ENCODE measurements at regions not wholly inside any gene's neighbourhood (a gene's known extent, or its start where the extent isn't known, plus 50 kb on each side); places are given as distances from the start of the nearest gene placed in this dataset.

DNA sequence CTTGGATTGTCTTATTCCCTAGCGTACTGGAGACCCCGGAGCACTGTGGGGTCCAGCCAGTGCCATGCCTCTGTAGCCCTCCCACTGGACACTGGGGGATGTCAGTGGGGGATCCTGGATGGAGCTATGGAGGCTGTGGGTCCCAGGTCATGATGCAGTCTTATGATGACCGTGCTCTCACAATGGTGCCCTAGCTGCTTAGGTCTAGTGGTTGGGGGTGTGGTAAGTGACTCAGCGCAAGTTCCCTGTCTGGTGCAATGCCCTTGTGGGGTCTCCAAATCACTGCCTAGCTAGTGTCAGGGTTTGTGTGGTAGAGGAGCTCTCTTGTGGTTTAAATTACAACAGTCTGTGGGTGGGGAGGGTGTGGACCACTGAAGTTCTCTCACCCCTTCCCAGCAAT, 135.4 kb downstream of the CDC5L start:
- 68% methylated on average over 3 of the region's 4 CpGs for WGBS (ENCODE audit: low lambda C conversion rate)
- TF ChIP-seq MEF2A (IDR thresholded peaks at IDR 0.05; ENCODE audit: borderline replicate concordance, low read depth) (no peak), CHD2 (IDR thresholded peaks at IDR 0.05; ENCODE audit: low read length, partially characterized antibody) (no peak), NRF1 (IDR thresholded peaks at IDR 0.05; ENCODE audit: low read depth, low read length) (no peak), TCF12 (IDR thresholded peaks at IDR 0.05) (no peak), RFX5 (IDR thresholded peaks at IDR 0.05; ENCODE audit: low read length) (no peak), EZH2phosphoT487 (IDR thresholded peaks at IDR 0.05; ENCODE audit: borderline replicate concordance, low read depth) (no peak)
- TF ChIP-seq, protein P1, sequence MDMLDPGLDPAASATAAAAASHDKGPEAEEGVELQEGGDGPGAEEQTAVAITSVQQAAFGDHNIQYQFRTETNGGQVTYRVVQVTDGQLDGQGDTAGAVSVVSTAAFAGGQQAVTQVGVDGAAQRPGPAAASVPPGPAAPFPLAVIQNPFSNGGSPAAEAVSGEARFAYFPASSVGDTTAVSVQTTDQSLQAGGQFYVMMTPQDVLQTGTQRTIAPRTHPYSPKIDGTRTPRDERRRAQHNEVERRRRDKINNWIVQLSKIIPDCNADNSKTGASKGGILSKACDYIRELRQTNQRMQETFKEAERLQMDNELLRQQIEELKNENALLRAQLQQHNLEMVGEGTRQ (IDR thresholded peaks at IDR 0.05; ENCODE audit: borderline replicate concordance, low read depth, low read length) = no peak
- TF ChIP-seq, protein P2, sequence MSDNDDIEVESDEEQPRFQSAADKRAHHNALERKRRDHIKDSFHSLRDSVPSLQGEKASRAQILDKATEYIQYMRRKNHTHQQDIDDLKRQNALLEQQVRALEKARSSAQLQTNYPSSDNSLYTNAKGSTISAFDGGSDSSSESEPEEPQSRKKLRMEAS (IDR thresholded peaks at IDR 0.05; ENCODE audit: low read depth) = no peak
- Histone ChIP-seq H3K79me2 (ENCODE audit: insufficient read depth) (no peaks in the 10 kb centered on the region), H3K4me3 (ENCODE audit: low read depth in 2 of 2, low read length in 1 of 2) (no peak overlapping the region), H3K4me2 (no peak overlapping the region), H3K4me1 (ENCODE audit: control insufficient read depth in 1 of 2, insufficient read depth in 2 of 2, low read depth in 1 of 2, low read length in 1 of 2) (no peaks in the 10 kb centered on the region), H3F3A (replicated peaks; ENCODE audit: insufficient read depth) (peaks cover 3% of the 10 kb centered on the region), H3K27me3 (ENCODE audit: insufficient read depth) (no peaks in the 10 kb centered on the region), H3K9ac (no peak overlapping the region), H3K9me3 (no peaks in the 10 kb centered on the region; the same call in 1 of the 2 replicates), H3K36me3 (replicated peaks in 1 of 2; ENCODE audit: control insufficient read depth in 1 of 2, insufficient read depth in 2 of 2, low read length in 1 of 2) (no peaks in the 10 kb centered on the region), H3K27ac (ENCODE audit: low read depth in 2 of 2, low read length in 1 of 2) (no peak overlapping the region), H4K20me1 (ENCODE audit: insufficient read depth) (no peaks in the 10 kb centered on the region), H2AFZ (ENCODE audit: low read depth) (no peak overlapping the region), H3K9me2 (no peaks in the 10 kb centered on the region)
- ChIA-PET CTCF (interaction anchor here (0.5 to 1.4 kb wide), 2 partner anchors 53 to 303 kb away, joined by 3 to 4 read pairs; no protein-coding TSS in a partner anchor), POLR2A (no interaction called here)
- DNase-seq = no peak

DNA sequence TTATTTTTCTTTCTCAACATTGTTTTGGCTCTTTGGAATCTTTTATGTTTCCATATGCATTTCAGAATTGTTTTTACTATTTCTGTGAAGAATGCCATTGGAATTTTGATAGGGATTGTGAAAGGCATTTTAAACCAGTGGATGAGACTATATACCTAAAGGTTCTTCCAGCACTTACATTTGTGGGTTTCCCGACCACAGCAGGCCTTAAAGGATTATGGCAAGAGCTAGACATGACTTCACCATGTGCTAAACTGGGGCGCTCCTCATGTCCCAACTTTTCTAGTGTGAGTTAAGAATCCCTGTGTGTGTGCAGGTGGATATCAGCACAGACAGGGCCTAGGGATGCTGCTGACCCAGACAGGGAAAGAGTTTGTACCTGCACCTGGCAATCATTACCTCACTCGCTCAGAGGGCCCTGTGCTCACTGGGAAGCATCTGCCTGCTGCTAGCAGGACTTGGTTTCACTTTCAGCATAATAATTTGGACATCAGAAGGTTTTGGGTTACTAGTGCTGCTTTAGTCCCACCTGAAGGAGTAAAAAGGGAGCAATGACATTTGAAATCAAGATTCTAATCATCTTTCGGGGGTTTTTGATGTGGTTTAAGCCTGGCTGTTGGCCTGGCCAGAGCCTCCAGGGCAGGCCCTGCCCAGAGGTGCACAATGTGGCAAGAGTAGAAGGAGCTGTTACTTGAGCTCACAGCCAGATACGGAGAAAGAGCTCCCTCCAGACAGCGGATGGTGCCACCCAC, 137.1 kb downstream of the CDC5L start:
- no peak for DNase-seq
- Histone ChIP-seq H3K4me2 (no peak overlapping the region), H2AFZ (ENCODE audit: low read depth) (no peak overlapping the region), H3K27ac (ENCODE audit: low read depth in 2 of 2, low read length in 1 of 2) (no peak overlapping the region), H3K27me3 (ENCODE audit: insufficient read depth) (no peaks in the 10 kb centered on the region; the same call in 1 of the 2 replicates), H3K9ac (no peak overlapping the region), H3K4me1 (ENCODE audit: control insufficient read depth in 1 of 2, insufficient read depth in 2 of 2, low read depth in 1 of 2, low read length in 1 of 2) (no peaks in the 10 kb centered on the region; a peak in 1 of 4 replicates), H3K4me3 (ENCODE audit: low read depth in 2 of 2, low read length in 1 of 2) (no peak overlapping the region), H4K20me1 (ENCODE audit: insufficient read depth) (no peaks in the 10 kb centered on the region), H3K79me2 (ENCODE audit: insufficient read depth) (no peaks in the 10 kb centered on the region), H3K36me3 (replicated peaks in 1 of 2; ENCODE audit: control insufficient read depth in 1 of 2, insufficient read depth in 2 of 2, low read length in 1 of 2) (no peaks in the 10 kb centered on the region), H3K9me2 (no peaks in the 10 kb centered on the region), H3K9me3 (no peaks in the 10 kb centered on the region), H3F3A (replicated peaks; ENCODE audit: insufficient read depth) (peaks cover 3% of the 10 kb centered on the region)
- CTCF ChIA-PET = no interaction called here
- WGBS (ENCODE audit: low lambda C conversion rate) = 33% methylated on average over 5 of the region's 6 CpGs
- TF ChIP-seq, protein P3, sequence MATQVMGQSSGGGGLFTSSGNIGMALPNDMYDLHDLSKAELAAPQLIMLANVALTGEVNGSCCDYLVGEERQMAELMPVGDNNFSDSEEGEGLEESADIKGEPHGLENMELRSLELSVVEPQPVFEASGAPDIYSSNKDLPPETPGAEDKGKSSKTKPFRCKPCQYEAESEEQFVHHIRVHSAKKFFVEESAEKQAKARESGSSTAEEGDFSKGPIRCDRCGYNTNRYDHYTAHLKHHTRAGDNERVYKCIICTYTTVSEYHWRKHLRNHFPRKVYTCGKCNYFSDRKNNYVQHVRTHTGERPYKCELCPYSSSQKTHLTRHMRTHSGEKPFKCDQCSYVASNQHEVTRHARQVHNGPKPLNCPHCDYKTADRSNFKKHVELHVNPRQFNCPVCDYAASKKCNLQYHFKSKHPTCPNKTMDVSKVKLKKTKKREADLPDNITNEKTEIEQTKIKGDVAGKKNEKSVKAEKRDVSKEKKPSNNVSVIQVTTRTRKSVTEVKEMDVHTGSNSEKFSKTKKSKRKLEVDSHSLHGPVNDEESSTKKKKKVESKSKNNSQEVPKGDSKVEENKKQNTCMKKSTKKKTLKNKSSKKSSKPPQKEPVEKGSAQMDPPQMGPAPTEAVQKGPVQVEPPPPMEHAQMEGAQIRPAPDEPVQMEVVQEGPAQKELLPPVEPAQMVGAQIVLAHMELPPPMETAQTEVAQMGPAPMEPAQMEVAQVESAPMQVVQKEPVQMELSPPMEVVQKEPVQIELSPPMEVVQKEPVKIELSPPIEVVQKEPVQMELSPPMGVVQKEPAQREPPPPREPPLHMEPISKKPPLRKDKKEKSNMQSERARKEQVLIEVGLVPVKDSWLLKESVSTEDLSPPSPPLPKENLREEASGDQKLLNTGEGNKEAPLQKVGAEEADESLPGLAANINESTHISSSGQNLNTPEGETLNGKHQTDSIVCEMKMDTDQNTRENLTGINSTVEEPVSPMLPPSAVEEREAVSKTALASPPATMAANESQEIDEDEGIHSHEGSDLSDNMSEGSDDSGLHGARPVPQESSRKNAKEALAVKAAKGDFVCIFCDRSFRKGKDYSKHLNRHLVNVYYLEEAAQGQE (IDR thresholded peaks at IDR 0.05; ENCODE audit: low read depth, low read length) = no peak
- TF ChIP-seq, protein P2 (IDR thresholded peaks at IDR 0.05; ENCODE audit: low read depth) = no peak
- POLR2A ChIA-PET = no interaction called here

Data from SK-N-SH (cell line).